HT-29 (cell line): ENCODE measurements at regions not wholly inside any gene's neighbourhood (a gene's known extent, or its start where the extent isn't known, plus 50 kb on each side); places are given as distances from the start of the nearest gene placed in this dataset.
"Not testable (repeated sequence)": the region's sequence is repeated elsewhere in the genome, so short reads cannot be mapped to it uniquely, and the experiment has no call there.

ENCODE experiments used
- DNase-seq: peaks from one replicate; pipeline ENCODE4 v3.0.0-alpha.2; 2015; ENCODE audit warnings: low spot score

- no peak for DNase-seq
These were observed 507.8 kb upstream of the CNTN5 start for GRCh38 chr11:98512938-98513337.

DNA sequence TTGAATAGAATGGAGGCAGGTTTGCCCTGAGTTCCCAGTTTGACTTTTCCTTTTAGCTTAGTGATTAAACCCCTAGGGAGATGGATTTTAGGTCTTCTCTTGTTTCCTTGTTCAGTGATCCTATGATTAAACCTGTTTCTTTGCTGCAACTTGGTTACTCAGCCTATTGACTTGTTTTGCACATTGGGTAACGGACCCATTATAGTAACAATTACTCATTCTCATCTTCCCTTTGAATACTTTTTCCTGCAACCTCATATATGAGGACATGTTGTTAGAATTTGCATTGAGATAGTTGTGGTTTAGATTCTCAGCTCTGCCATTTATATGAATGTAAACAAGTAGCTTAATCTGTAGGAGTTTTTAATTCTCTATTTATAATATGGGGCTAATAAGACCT lies 489.2 kb upstream of the CNTN5 start:
- DNase-seq = no peak

GRCh38 chr11:98536023-98536422 lies 484.7 kb upstream of the CNTN5 start:
- DNase-seq = no peak

- DNase-seq = not testable (repeated sequence)
These were observed 482.4 kb upstream of the CNTN5 start for GRCh38 chr11:98538358-98538757.

- DNase-seq = no peak
These were observed 475.1 kb upstream of the CNTN5 start for GRCh38 chr11:98545544-98546175.

- DNase-seq = no peak
These were observed 471.2 kb upstream of the CNTN5 start for GRCh38 chr11:98549571-98549970.

- DNase-seq = no peak
These were observed 460.8 kb upstream of the CNTN5 start for GRCh38 chr11:98559961-98560360.

- no peak for DNase-seq
These were observed 459.5 kb upstream of the CNTN5 start for GRCh38 chr11:98561252-98561651.

GRCh38 chr11:98561877-98562395 lies 458.8 kb upstream of the CNTN5 start:
- no peak for DNase-seq

- no peak for DNase-seq
These were observed 456.5 kb upstream of the CNTN5 start for GRCh38 chr11:98564233-98564632.

GRCh38 chr11:98564881-98565280 lies 455.9 kb upstream of the CNTN5 start:
- DNase-seq = no peak

DNA sequence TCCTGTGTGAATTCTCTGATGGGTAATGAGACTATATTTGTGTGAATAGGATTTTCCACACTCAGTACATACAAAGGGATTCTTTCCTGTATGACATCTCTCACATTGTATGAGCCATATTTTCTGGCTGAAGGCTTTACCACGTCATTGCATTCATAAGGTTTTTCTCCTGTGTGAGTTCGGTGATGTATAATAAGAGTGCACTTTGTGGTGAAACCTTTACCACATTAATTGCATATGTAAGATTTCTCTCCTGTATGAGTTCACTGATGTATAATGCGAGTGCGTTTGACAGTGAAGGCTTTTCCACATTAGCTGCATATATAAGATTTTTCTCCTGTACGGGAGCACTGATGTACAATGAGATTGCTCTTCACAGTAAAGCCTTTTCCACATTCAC lies 455.4 kb upstream of the CNTN5 start:
- DNase-seq = no peak

- DNase-seq = no peak
These were observed 453.8 kb upstream of the CNTN5 start for GRCh38 chr11:98566978-98567377.

DNA sequence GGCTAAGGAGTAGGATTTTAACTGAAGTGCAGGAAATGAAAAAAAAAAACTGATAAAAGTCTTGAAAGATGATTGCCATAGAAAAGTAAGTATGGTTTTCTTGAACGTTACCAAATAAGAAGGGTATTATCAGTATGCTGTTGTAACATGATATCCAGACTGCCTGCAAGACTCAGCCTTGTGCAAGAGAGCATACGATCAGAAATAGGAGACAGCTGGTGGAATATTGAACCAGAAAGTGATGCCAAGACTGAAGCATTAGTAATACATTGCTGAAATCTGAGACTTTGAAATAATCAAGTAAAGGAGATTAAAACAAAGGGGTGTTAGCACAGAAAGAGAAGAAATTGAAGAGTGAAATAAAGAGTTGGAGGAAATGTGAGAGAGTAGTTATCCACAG lies 452.7 kb upstream of the CNTN5 start:
- DNase-seq = no peak

DNA sequence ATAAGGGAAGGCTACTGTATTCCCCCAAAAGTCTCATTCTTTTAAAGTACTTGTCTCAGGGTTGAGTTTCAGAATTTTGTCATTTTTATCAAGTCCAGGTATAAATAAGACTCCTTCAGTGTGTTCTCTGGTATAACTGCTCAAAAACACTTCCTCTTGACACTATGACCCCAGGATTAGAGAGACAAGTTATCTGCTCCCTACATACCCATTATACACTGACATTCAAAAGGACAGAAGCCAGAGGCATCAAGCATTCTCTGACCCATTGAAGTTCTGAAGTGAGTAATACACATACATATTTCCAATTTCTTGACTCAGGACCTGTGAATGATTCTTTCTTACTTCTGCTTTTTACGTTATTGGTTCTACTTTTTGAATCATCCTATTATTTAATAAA lies 447.8 kb upstream of the CNTN5 start:
- no peak for DNase-seq

GRCh38 chr11:98587884-98588283 lies 432.9 kb upstream of the CNTN5 start:
- no peak for DNase-seq

- DNase-seq = no peak
These were observed 430.8 kb upstream of the CNTN5 start for GRCh38 chr11:98589967-98590366.

- no peak for DNase-seq
These were observed 420.6 kb upstream of the CNTN5 start for GRCh38 chr11:98600103-98600502.

GRCh38 chr11:98600786-98601773 lies 419.7 kb upstream of the CNTN5 start:
- no peak for DNase-seq

- DNase-seq = no peak
These were observed 404.6 kb upstream of the CNTN5 start for GRCh38 chr11:98616098-98616655.

DNA sequence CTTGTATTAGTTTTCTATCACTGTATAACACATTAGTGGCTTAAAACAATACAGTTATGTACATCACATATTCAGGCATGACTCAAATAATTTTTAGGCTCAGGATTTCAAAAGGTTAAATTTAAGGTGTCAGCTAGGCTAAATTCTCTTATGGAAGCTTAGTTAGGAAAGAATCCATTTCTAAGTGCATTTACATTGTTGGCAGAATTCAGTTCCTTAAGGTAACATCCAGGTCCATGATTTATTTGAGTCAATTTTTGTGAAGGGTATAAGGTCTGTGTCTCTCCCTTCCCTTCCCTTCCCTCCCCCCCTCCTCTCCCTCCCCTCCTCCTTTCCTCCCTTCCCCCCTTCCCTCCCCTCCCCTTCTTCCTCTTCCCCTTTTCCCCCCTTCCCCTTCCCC lies 399.0 kb upstream of the CNTN5 start:
- no peak for DNase-seq

DNA sequence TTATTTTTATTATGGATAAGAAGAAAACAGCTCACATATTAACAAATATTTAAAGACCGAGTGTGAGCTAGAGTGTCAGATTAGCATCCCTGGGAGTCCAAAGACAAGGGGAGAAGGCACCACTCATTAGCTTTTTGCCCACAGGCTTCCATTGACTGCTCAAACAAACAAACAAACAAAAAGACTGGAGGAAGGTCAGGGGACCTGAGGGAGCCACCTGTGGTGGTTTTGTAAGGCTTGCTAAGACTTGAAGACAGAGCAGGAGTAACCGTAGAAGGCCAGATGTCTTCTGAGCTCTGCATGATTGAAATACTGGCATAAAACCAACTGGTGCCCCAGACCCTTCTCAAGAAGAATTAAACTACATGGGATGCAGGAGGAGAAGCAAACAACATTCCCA lies 395.2 kb upstream of the CNTN5 start:
- no peak for DNase-seq
